ENCODE measurements at regions not wholly inside any gene's neighbourhood (a gene's known extent, or its start where the extent isn't known, plus 50 kb on each side); places are given as distances from the start of the nearest gene placed in this dataset.

GRCh38 chr3:171981271-171981605 lies 58.1 kb upstream of the FNDC3B start:
- TF ChIP-seq POLR2A (IDR thresholded peaks at IDR 0.05) (no peak), CTCF (IDR thresholded peaks at IDR 0.05) (no peak), POLR2AphosphoS5 (IDR thresholded peaks at IDR 0.05) (no peak)

Data from prostate gland (tissue), 2 donors.